ENCODE measurements at regions not wholly inside any gene's neighbourhood (a gene's known extent, or its start where the extent isn't known, plus 50 kb on each side); places are given as distances from the start of the nearest gene placed in this dataset.
"Not testable (repeated sequence)": the region's sequence is repeated elsewhere in the genome, so short reads cannot be mapped to it uniquely, and the experiment has no call there.

- no peak for TF ChIP-seq CTBP2 (IDR thresholded peaks at IDR 0.05; ENCODE audit: borderline replicate concordance, insufficient read depth, insufficient read length, low read length)
Measured at GRCh38 chr5:86257871-86258270, 359.9 kb upstream of the COX7C start (continued).

DNA sequence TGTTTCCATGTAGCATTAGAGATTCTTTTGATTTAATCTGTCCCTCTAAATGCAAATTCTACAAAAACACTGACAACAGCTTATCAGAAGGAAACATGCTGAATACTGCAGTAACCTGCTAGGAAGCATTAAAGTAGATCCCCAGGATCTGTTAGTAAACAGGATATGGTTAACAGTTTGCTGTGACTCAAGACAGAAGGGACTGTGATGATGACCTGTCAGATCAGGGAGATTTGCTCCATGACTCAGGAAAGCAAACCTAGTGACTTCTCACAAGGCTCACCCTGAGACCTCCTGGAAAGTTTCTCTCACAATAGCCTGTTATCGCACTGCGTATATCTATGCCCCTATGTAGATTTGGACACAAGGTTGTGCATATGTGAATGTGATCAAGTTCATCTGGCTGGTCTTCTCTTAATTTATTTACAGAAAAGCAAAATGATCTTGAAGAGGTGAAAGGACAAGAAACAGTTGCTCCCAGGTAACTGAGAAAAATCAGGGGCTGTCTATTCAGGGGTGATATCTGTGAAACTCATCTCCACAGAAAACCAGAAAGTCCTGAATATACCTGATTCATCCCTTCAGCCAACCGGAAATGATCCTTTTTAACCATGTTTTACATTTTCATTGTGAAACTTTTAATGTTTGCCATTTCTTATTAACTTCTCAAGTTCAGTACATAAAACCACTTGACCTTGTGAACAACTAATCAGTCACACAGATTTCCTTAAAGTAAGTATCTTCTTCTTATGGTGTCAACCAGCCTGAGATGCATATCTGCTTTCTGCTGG lies 333.1 kb upstream of the COX7C start:
- H2BK120ac ChIP-seq (replicated peaks; ENCODE audit: low read depth, low read length); H3K27ac ChIP-seq (ENCODE audit: low read depth, low read length); H4K91ac ChIP-seq (replicated peaks; ENCODE audit: insufficient read length, low read length); H2BK15ac ChIP-seq (ENCODE audit: low read length); H3K79me2 ChIP-seq (ENCODE audit: control insufficient read depth in 1 of 2, insufficient read depth in 2 of 2, low read length in 2 of 2); H2BK12ac ChIP-seq (ENCODE audit: low read depth, low read length); H3K18ac ChIP-seq (ENCODE audit: extremely low read depth, low read length); H3K4me2 ChIP-seq (ENCODE audit: insufficient read depth in 1 of 2, low read depth in 2 of 2, low read length in 2 of 2); H3K4me3 ChIP-seq (ENCODE audit: extremely low read depth in 1 of 4, insufficient read depth in 2 of 4, low read depth in 3 of 4, low read length in 4 of 4); H3K27me3 ChIP-seq (replicated peaks in 1 of 4; ENCODE audit: control insufficient read depth in 3 of 4, extremely low read depth in 1 of 4, insufficient read depth in 3 of 4, low read length in 3 of 4); H3K23ac ChIP-seq (ENCODE audit: insufficient read length); H2BK20ac ChIP-seq (ENCODE audit: low read length); H3K14ac ChIP-seq (ENCODE audit: insufficient read length); H3K9me3 ChIP-seq (ENCODE audit: insufficient read depth in 2 of 2, low read depth in 1 of 2, low read length in 1 of 2); H3K4me1 ChIP-seq (replicated peaks in 1 of 4; ENCODE audit: control insufficient read depth in 3 of 4, insufficient read depth in 4 of 4, low read length in 3 of 4); H2AFZ ChIP-seq (ENCODE audit: low read length); H3K56ac ChIP-seq (replicated peaks; ENCODE audit: insufficient read length, low read depth, low read length); H3K36me3 ChIP-seq (ENCODE audit: control insufficient read depth in 2 of 4, insufficient read depth in 4 of 4, low read length in 3 of 4); H2BK5ac ChIP-seq (ENCODE audit: low read depth, low read length); H4K5ac ChIP-seq (ENCODE audit: insufficient read length, low read depth, low read length); POLR2A ChIA-PET (ENCODE audit: partially characterized antibody); DNase-seq (ENCODE audit: low read depth in 1 of 2, low spot score in 2 of 2); H3K23me2 ChIP-seq (ENCODE audit: low read depth, low read length); H3K4ac ChIP-seq (replicated peaks; ENCODE audit: insufficient read length, low read depth, low read length); H2AK5ac ChIP-seq (ENCODE audit: low read depth, low read length); CTCF ChIA-PET (ENCODE audit: partially characterized antibody); FAIRE-seq; H3K79me1 ChIP-seq (ENCODE audit: low read depth, low read length); H4K8ac ChIP-seq (ENCODE audit: extremely low read depth, insufficient read depth, low read length); H3K9ac ChIP-seq (replicated peaks in 1 of 4; ENCODE audit: extremely low read depth in 1 of 4, low read depth in 3 of 4, low read length in 3 of 4); H4K20me1 ChIP-seq (replicated peaks in 1 of 2; ENCODE audit: control insufficient read depth in 1 of 2, insufficient read depth in 2 of 2, low read length in 2 of 2): not testable (repeated sequence)
- WGBS, 2 experiments (ENCODE audit: extremely low coverage in 1 of 2, insufficient coverage in 1 of 2, insufficient read length in 1 of 2, insufficient replicate concordance in 2 of 2, low coverage in 1 of 2, low lambda C conversion rate in 2 of 2, missing lambda C conversion rate in 1 of 2): 85% methylated on average over 3 of the region's 3 CpGs; no CpG with 5 or more reads in 1 of the 2 experiments

All from H1 (cell line).